UCSD-AML1 (cell line): ENCODE measurements at regions not wholly inside any gene's neighbourhood (a gene's known extent, or its start where the extent isn't known, plus 50 kb on each side); places are given as distances from the start of the nearest gene placed in this dataset.

Experiments used
- DNase-seq: peaks from one replicate; lab custom pipeline; 2025; ENCODE audit not compliant: unreplicated experiment; lab: John Stamatoyannopoulos, UW

- DNase-seq, result no peak
Measured at GRCh38 chr9:75830303-75830702, 60.2 kb upstream of the PCSK5 start.

GRCh38 chr9:75833778-75834177, 56.7 kb upstream of the PCSK5 start:
- no peak for DNase-seq

- no peak for DNase-seq
Measured at GRCh38 chr9:75834878-75835277, 55.6 kb upstream of the PCSK5 start.
